GM12874 (cell line): ENCODE measurements at regions not wholly inside any gene's neighbourhood (a gene's known extent, or its start where the extent isn't known, plus 50 kb on each side); places are given as distances from the start of the nearest gene placed in this dataset.

ENCODE experiments used
- CTCF ChIP-seq: IDR thresholded peaks from 2 replicates; pipeline ENCODE4 v1.5.1; 2011; ENCODE audit warnings: low read depth, mild to moderate bottlenecking, control low read depth, low read length, moderate library complexity; ENCODE audit not compliant: insufficient read depth

- TF ChIP-seq CTCF, result no peak
Measured at GRCh38 chr9:126117631-126118030, 209.0 kb upstream of the MVB12B start.

GRCh38 chr9:126119731-126120130 is 206.9 kb upstream of the MVB12B start:
- TF ChIP-seq CTCF, result no peak

GRCh38 chr9:126122901-126123616 is 203.6 kb upstream of the MVB12B start:
- no peak for TF ChIP-seq CTCF

GRCh38 chr9:126123927-126124326 is 202.7 kb upstream of the MVB12B start:
- TF ChIP-seq CTCF, result no peak

- TF ChIP-seq CTCF, result no peak
Measured at GRCh38 chr9:126125177-126125576, 201.5 kb upstream of the MVB12B start.

- no peak for TF ChIP-seq CTCF
Measured at GRCh38 chr9:126125577-126125976, 201.1 kb upstream of the MVB12B start.

- no peak for TF ChIP-seq CTCF
Measured at GRCh38 chr9:126125992-126126409, 200.6 kb upstream of the MVB12B start.
